Spleen (tissue), 7 donors: ENCODE measurements at regions not wholly inside any gene's neighbourhood (a gene's known extent, or its start where the extent isn't known, plus 50 kb on each side); places are given as distances from the start of the nearest gene placed in this dataset.

Experiments
- POLR2AphosphoS5 ChIP-seq, 3 donors: sonication (generic); formaldehyde crosslinking; IDR thresholded peaks; one replicate each; pipeline ENCODE4 v1.5.1; 2017; ENCODE audit warnings: antibody characterized with exemption in 3 of 3
- TF ChIP-seq, protein P1 (sequence below), 11 experiments: fragments of 200-600 bp in 7 of 11; fragments of 450-650 bp in 4 of 11; sonication (generic) in 4 of 11; IDR thresholded peaks in 8 of 11; conservative IDR thresholded peaks in 3 of 11; 1 replicate in 7 of 11; 2 replicates in 4 of 11; pipeline versions ENCODE4 v1.4.0 to v1.8.0; 2016 to 2021; ENCODE audit warnings: antibody characterized with exemption in 11 of 11, inconsistent platforms in 4 of 11, mild to moderate bottlenecking in 1 of 11
- donor health status: DM: no; HTN: no; CAD: no; lungs with moderate emphysema.
- donor health status: DM: no; HTN: no; CAD: no.
- donor health status: DM: no; HTN: no; CAD: no.

DNA sequence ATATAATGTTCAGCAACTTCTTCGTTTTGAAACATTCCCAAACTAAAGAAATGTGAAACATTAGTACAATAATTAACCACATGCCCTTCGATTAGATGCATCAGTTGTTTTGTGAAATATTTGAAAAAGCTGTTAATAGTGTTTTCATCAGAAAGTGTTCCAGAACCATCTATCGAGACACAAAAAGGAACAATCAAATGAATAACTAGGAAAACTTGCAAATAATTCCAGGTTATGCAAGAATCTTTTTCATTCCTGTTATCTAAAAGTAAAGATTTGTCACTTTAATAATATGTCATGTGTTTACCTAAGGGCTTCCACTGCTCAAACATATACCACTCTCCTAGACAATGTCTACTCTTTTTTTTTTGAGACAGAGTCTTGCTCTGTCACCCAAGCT is 904.2 kb upstream of the MIR17HG start:
- TF ChIP-seq, protein P1, sequence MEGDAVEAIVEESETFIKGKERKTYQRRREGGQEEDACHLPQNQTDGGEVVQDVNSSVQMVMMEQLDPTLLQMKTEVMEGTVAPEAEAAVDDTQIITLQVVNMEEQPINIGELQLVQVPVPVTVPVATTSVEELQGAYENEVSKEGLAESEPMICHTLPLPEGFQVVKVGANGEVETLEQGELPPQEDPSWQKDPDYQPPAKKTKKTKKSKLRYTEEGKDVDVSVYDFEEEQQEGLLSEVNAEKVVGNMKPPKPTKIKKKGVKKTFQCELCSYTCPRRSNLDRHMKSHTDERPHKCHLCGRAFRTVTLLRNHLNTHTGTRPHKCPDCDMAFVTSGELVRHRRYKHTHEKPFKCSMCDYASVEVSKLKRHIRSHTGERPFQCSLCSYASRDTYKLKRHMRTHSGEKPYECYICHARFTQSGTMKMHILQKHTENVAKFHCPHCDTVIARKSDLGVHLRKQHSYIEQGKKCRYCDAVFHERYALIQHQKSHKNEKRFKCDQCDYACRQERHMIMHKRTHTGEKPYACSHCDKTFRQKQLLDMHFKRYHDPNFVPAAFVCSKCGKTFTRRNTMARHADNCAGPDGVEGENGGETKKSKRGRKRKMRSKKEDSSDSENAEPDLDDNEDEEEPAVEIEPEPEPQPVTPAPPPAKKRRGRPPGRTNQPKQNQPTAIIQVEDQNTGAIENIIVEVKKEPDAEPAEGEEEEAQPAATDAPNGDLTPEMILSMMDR (IDR thresholded peaks at IDR 0.05 in 8 of 11, conservative IDR thresholded peaks at IDR 0.05 in 3 of 11) = no peak
- no peak for TF ChIP-seq POLR2AphosphoS5 (IDR thresholded peaks at IDR 0.05)
